Uterus (tissue), 2 donors: ENCODE measurements at regions not wholly inside any gene's neighbourhood (a gene's known extent, or its start where the extent isn't known, plus 50 kb on each side); places are given as distances from the start of the nearest gene placed in this dataset.
"Not testable (repeated sequence)": the region's sequence is repeated elsewhere in the genome, so short reads cannot be mapped to it uniquely, and the experiment has no call there.

Experiments used
- CTCF ChIP-seq, 4 experiments: fragments of 200-600 bp in 2 of 4; fragments of 450-650 bp in 2 of 4; sonication (generic) in 2 of 4; IDR thresholded peaks; one replicate each; pipeline ENCODE4 v1.5.1; 2016 to 2019; ENCODE audit warnings: antibody characterized with exemption in 4 of 4, mild to moderate bottlenecking in 2 of 4, moderate library complexity in 1 of 4
- POLR2A ChIP-seq, 2 donors: fragments of 450-650 bp; IDR thresholded peaks; one replicate each; pipeline ENCODE4 v1.6.1; 2016; ENCODE audit warnings: antibody characterized with exemption in 2 of 2, mild to moderate bottlenecking in 1 of 2, moderate library complexity in 1 of 2

- not testable (repeated sequence) for TF ChIP-seq CTCF, POLR2A (IDR thresholded peaks at IDR 0.05)
Observed at GRCh38 chr14:88127669-88128068, 122.7 kb downstream of the GPR65 start.
